ENCODE measurements at regions not wholly inside any gene's neighbourhood (a gene's known extent, or its start where the extent isn't known, plus 50 kb on each side); places are given as distances from the start of the nearest gene placed in this dataset.

DNA sequence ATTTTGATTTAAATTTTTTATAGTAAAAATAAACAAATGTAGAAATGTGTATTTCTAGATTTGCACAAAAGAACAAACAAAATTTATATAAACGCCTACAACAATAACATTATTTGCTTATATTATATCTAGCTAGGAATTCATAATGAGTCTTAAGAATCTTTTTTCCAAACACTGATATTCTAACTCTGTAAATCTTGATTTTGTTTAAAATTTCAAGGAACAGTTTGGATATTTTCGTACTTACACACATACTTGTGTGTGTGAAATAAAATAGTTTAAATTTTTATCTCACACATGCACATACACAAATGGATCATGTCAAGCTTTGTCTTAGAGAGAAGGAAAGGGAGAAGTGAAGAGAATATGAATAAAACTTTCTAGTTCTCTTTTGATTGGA lies 868.1 kb downstream of the LTN1 start:
- no peaks in the 10 kb centered on the region for H3K79me2 ChIP-seq (replicated peaks; ENCODE audit: insufficient read depth)
- TF ChIP-seq EZH2 (IDR thresholded peaks at IDR 0.05; ENCODE audit: low read depth, unreplicated experiment) (no peak), STAT1 (IDR thresholded peaks at IDR 0.05; ENCODE audit: unreplicated experiment) (no peak), ZNF331 (CRISPR knock-in tag; IDR thresholded peaks at IDR 0.05; ENCODE audit: low read depth) (no peak), CREB1 (CRISPR knock-in tag; IDR thresholded peaks at IDR 0.05; ENCODE audit: low read depth) (no peak), POLR2AphosphoS5 (IDR thresholded peaks at IDR 0.05; ENCODE audit: low read depth) (no peak), JUNB (IDR thresholded peaks at IDR 0.05; ENCODE audit: unreplicated experiment) (no peak), NANOG (IDR thresholded peaks at IDR 0.05; ENCODE audit: borderline replicate concordance) (no peak), EZH2phosphoT487 (IDR thresholded peaks at IDR 0.05; ENCODE audit: unreplicated experiment) (no peak), ZNF114 (CRISPR knock-in tag; IDR thresholded peaks at IDR 0.05) (no peak)
- TF ChIP-seq, protein P1, sequence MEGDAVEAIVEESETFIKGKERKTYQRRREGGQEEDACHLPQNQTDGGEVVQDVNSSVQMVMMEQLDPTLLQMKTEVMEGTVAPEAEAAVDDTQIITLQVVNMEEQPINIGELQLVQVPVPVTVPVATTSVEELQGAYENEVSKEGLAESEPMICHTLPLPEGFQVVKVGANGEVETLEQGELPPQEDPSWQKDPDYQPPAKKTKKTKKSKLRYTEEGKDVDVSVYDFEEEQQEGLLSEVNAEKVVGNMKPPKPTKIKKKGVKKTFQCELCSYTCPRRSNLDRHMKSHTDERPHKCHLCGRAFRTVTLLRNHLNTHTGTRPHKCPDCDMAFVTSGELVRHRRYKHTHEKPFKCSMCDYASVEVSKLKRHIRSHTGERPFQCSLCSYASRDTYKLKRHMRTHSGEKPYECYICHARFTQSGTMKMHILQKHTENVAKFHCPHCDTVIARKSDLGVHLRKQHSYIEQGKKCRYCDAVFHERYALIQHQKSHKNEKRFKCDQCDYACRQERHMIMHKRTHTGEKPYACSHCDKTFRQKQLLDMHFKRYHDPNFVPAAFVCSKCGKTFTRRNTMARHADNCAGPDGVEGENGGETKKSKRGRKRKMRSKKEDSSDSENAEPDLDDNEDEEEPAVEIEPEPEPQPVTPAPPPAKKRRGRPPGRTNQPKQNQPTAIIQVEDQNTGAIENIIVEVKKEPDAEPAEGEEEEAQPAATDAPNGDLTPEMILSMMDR (conservative IDR thresholded peaks at IDR 0.05; ENCODE audit: low read depth in 2 of 2) = no peak
- TF ChIP-seq, protein P2, sequence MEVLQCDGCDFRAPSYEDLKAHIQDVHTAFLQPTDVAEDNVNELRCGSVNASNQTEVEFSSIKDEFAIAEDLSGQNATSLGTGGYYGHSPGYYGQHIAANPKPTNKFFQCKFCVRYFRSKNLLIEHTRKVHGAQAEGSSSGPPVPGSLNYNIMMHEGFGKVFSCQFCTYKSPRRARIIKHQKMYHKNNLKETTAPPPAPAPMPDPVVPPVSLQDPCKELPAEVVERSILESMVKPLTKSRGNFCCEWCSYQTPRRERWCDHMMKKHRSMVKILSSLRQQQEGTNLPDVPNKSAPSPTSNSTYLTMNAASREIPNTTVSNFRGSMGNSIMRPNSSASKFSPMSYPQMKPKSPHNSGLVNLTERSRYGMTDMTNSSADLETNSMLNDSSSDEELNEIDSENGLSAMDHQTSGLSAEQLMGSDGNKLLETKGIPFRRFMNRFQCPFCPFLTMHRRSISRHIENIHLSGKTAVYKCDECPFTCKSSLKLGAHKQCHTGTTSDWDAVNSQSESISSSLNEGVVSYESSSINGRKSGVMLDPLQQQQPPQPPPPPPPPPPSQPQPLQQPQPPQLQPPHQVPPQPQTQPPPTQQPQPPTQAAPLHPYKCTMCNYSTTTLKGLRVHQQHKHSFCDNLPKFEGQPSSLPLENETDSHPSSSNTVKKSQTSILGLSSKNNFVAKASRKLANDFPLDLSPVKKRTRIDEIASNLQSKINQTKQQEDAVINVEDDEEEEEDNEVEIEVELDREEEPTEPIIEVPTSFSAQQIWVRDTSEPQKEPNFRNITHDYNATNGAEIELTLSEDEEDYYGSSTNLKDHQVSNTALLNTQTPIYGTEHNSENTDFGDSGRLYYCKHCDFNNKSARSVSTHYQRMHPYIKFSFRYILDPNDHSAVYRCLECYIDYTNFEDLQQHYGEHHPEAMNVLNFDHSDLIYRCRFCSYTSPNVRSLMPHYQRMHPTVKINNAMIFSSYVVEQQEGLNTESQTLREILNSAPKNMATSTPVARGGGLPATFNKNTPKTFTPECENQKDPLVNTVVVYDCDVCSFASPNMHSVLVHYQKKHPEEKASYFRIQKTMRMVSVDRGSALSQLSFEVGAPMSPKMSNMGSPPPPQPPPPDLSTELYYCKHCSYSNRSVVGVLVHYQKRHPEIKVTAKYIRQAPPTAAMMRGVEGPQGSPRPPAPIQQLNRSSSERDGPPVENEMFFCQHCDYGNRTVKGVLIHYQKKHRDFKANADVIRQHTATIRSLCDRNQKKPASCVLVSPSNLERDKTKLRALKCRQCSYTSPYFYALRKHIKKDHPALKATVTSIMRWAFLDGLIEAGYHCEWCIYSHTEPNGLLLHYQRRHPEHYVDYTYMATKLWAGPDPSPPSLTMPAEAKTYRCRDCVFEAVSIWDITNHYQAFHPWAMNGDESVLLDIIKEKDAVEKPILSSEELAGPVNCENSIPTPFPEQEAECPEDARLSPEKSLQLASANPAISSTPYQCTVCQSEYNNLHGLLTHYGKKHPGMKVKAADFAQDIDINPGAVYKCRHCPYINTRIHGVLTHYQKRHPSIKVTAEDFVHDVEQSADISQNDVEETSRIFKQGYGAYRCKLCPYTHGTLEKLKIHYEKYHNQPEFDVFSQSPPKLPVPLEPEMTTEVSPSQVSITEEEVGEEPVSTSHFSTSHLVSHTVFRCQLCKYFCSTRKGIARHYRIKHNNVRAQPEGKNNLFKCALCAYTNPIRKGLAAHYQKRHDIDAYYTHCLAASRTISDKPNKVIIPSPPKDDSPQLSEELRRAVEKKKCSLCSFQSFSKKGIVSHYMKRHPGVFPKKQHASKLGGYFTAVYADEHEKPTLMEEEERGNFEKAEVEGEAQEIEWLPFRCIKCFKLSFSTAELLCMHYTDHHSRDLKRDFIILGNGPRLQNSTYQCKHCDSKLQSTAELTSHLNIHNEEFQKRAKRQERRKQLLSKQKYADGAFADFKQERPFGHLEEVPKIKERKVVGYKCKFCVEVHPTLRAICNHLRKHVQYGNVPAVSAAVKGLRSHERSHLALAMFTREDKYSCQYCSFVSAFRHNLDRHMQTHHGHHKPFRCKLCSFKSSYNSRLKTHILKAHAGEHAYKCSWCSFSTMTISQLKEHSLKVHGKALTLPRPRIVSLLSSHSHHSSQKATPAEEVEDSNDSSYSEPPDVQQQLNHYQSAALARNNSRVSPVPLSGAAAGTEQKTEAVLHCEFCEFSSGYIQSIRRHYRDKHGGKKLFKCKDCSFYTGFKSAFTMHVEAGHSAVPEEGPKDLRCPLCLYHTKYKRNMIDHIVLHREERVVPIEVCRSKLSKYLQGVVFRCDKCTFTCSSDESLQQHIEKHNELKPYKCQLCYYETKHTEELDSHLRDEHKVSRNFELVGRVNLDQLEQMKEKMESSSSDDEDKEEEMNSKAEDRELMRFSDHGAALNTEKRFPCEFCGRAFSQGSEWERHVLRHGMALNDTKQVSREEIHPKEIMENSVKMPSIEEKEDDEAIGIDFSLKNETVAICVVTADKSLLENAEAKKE (CRISPR knock-in tag; IDR thresholded peaks at IDR 0.05) = no peak
- TF ChIP-seq, protein P3, sequence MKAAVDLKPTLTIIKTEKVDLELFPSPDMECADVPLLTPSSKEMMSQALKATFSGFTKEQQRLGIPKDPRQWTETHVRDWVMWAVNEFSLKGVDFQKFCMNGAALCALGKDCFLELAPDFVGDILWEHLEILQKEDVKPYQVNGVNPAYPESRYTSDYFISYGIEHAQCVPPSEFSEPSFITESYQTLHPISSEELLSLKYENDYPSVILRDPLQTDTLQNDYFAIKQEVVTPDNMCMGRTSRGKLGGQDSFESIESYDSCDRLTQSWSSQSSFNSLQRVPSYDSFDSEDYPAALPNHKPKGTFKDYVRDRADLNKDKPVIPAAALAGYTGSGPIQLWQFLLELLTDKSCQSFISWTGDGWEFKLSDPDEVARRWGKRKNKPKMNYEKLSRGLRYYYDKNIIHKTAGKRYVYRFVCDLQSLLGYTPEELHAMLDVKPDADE (IDR thresholded peaks at IDR 0.05) = no peak
- TF ChIP-seq, protein P4, sequence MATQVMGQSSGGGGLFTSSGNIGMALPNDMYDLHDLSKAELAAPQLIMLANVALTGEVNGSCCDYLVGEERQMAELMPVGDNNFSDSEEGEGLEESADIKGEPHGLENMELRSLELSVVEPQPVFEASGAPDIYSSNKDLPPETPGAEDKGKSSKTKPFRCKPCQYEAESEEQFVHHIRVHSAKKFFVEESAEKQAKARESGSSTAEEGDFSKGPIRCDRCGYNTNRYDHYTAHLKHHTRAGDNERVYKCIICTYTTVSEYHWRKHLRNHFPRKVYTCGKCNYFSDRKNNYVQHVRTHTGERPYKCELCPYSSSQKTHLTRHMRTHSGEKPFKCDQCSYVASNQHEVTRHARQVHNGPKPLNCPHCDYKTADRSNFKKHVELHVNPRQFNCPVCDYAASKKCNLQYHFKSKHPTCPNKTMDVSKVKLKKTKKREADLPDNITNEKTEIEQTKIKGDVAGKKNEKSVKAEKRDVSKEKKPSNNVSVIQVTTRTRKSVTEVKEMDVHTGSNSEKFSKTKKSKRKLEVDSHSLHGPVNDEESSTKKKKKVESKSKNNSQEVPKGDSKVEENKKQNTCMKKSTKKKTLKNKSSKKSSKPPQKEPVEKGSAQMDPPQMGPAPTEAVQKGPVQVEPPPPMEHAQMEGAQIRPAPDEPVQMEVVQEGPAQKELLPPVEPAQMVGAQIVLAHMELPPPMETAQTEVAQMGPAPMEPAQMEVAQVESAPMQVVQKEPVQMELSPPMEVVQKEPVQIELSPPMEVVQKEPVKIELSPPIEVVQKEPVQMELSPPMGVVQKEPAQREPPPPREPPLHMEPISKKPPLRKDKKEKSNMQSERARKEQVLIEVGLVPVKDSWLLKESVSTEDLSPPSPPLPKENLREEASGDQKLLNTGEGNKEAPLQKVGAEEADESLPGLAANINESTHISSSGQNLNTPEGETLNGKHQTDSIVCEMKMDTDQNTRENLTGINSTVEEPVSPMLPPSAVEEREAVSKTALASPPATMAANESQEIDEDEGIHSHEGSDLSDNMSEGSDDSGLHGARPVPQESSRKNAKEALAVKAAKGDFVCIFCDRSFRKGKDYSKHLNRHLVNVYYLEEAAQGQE (IDR thresholded peaks at IDR 0.05; ENCODE audit: unreplicated experiment) = no peak
- no peaks in the 10 kb centered on the region for H3K27me3 ChIP-seq (ENCODE audit: insufficient read depth)
- no peaks in the 10 kb centered on the region; the same call in 2 of the 3 replicates for H3K9me3 Mint-ChIP-seq
- no peaks in the 10 kb centered on the region for H3K27me3 Mint-ChIP-seq (ENCODE audit: insufficient read depth, low read depth, poor library complexity)
- H3K27ac ChIP-seq (ENCODE audit: low read depth) = no peak overlapping the region
- no peaks in the 10 kb centered on the region for H3K9me2 ChIP-seq (ENCODE audit: insufficient read depth)
- H3K4me2 ChIP-seq = no peak overlapping the region
- no peak overlapping the region for H3K4me3 ChIP-seq
- no peak overlapping the region for H2AFZ ChIP-seq
- no peaks in the 10 kb centered on the region for H4K20me1 ChIP-seq (replicated peaks; ENCODE audit: insufficient read depth)
- H3K4me1 Mint-ChIP-seq = no peaks in the 10 kb centered on the region
- DNase-seq (ENCODE audit: low spot score) (no peak), ATAC-seq (no peak)
- H3K27ac Mint-ChIP-seq = no peak overlapping the region
- H3F3A ChIP-seq (replicated peaks; ENCODE audit: low read depth) = no peaks in the 10 kb centered on the region
- no peaks in the 10 kb centered on the region for H3K36me3 Mint-ChIP-seq (ENCODE audit: low read depth)
- no peaks in the 10 kb centered on the region for H3K36me3 ChIP-seq (ENCODE audit: insufficient read depth)
- H3K4me3 Mint-ChIP-seq = no peak overlapping the region
- no peaks in the 10 kb centered on the region for H3K4me1 ChIP-seq (ENCODE audit: insufficient read depth)

Data from GM23338 (cell line).